ENCODE measurements at regions not wholly inside any gene's neighbourhood (a gene's known extent, or its start where the extent isn't known, plus 50 kb on each side); places are given as distances from the start of the nearest gene placed in this dataset.

DNA sequence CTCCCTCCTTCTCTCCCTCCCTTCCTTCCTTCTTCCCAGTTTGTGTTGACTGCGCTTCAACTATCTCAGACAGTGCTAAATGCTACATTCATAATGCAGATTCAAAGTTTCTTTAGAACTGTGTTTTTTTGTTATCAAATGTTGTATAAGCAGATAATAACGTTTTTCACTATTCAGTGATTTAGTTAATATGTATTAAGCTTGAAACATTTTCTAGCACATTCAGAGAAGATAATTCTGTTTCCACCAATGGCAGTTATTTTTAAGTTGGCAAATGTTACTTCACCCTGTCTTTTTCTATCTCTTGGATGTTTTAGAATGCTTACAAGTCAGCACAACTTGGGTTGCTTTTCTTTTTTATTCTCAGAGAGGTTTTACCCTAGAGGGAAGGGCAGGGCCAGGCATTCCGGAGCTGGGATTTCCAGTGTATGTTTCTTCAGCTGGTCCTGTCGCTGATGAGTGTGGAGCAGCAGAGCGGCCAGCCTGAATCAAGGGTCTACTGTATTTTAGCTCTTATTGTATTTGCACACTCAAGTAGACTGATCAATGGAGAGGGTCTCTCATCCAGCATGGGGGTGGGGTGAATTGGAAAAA, 162.3 kb upstream of the ARHGAP20 start:
- no peaks in the 10 kb centered on the region for H3K27me3 ChIP-seq (ENCODE audit: low read length)

DNA sequence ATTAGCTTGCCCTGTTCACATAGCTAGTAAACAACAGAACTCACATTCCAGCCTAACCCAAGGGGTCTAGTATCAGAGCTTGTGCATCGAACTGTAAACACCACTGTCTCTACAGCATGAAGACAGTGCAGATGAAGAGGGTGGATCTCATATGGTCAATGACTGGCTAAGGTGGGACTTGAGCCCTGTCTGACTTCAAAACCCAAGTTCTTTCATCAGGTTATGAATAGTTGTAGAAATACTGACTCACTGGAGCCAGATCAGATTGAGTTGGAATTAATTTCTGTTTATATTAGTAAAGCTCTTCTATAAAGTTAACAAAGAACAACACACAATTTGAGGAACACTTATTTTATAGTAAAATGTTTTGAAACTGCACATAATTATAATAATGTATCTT, 161.7 kb upstream of the ARHGAP20 start:
- no peaks in the 10 kb centered on the region for H3K36me3 ChIP-seq (ENCODE audit: low read length)
- no peaks in the 10 kb centered on the region for H3K9me3 ChIP-seq (ENCODE audit: insufficient read depth, low read length)
- H3K4me2 ChIP-seq (ENCODE audit: low read depth, low read length, poor library complexity, severe bottlenecking), result no peak overlapping the region
- H3K9ac ChIP-seq (ENCODE audit: low read length), result no peak overlapping the region
- no peaks in the 10 kb centered on the region for H3K79me2 ChIP-seq (ENCODE audit: insufficient read depth, low read length)
- no peaks in the 10 kb centered on the region for H3K9me2 ChIP-seq (replicated peaks; ENCODE audit: insufficient read depth, low read length)
- H3K27ac ChIP-seq (ENCODE audit: low read depth, low read length), result no peak overlapping the region
- H3F3A ChIP-seq (ENCODE audit: insufficient read depth), result no peaks in the 10 kb centered on the region
- no peaks in the 10 kb centered on the region for H3K27me3 ChIP-seq (ENCODE audit: low read length)
- no peak overlapping the region for H3K4me3 ChIP-seq (ENCODE audit: insufficient read depth, low read length, poor library complexity, severe bottlenecking)
- no peak overlapping the region for H2AFZ ChIP-seq (ENCODE audit: low read depth, low read length, severe bottlenecking)
- no peaks in the 10 kb centered on the region for H4K20me1 ChIP-seq (ENCODE audit: low read depth, low read length)
- TF ChIP-seq, protein P1, sequence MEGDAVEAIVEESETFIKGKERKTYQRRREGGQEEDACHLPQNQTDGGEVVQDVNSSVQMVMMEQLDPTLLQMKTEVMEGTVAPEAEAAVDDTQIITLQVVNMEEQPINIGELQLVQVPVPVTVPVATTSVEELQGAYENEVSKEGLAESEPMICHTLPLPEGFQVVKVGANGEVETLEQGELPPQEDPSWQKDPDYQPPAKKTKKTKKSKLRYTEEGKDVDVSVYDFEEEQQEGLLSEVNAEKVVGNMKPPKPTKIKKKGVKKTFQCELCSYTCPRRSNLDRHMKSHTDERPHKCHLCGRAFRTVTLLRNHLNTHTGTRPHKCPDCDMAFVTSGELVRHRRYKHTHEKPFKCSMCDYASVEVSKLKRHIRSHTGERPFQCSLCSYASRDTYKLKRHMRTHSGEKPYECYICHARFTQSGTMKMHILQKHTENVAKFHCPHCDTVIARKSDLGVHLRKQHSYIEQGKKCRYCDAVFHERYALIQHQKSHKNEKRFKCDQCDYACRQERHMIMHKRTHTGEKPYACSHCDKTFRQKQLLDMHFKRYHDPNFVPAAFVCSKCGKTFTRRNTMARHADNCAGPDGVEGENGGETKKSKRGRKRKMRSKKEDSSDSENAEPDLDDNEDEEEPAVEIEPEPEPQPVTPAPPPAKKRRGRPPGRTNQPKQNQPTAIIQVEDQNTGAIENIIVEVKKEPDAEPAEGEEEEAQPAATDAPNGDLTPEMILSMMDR (IDR thresholded peaks at IDR 0.05; ENCODE audit: insufficient read depth, low read length, poor library complexity, severe bottlenecking), result no peak
- TF ChIP-seq EZH2phosphoT487 (conservative IDR thresholded peaks at IDR 0.05; ENCODE audit: low read length), result no peak

More for the DNA sequence above, 162.3 kb upstream of the ARHGAP20 start:
- Histone ChIP-seq H3K9me2 (replicated peaks; ENCODE audit: insufficient read depth, low read length) (no peaks in the 10 kb centered on the region), H3K4me3 (ENCODE audit: insufficient read depth, low read length, poor library complexity, severe bottlenecking) (no peak overlapping the region), H3F3A (ENCODE audit: insufficient read depth) (no peaks in the 10 kb centered on the region), H3K79me2 (ENCODE audit: insufficient read depth, low read length) (no peaks in the 10 kb centered on the region), H3K4me2 (ENCODE audit: low read depth, low read length, poor library complexity, severe bottlenecking) (no peak overlapping the region), H3K9me3 (ENCODE audit: insufficient read depth, low read length) (no peaks in the 10 kb centered on the region), H2AFZ (ENCODE audit: low read depth, low read length, severe bottlenecking) (no peak overlapping the region), H4K20me1 (ENCODE audit: low read depth, low read length) (no peaks in the 10 kb centered on the region), H3K27ac (ENCODE audit: low read depth, low read length) (no peak overlapping the region), H3K36me3 (ENCODE audit: low read length) (no peaks in the 10 kb centered on the region), H3K9ac (ENCODE audit: low read length) (no peak overlapping the region)
- TF ChIP-seq, protein P1 (IDR thresholded peaks at IDR 0.05; ENCODE audit: insufficient read depth, low read length, poor library complexity, severe bottlenecking), result no peak
- TF ChIP-seq EZH2phosphoT487 (conservative IDR thresholded peaks at IDR 0.05; ENCODE audit: low read length), result no peak

DNA sequence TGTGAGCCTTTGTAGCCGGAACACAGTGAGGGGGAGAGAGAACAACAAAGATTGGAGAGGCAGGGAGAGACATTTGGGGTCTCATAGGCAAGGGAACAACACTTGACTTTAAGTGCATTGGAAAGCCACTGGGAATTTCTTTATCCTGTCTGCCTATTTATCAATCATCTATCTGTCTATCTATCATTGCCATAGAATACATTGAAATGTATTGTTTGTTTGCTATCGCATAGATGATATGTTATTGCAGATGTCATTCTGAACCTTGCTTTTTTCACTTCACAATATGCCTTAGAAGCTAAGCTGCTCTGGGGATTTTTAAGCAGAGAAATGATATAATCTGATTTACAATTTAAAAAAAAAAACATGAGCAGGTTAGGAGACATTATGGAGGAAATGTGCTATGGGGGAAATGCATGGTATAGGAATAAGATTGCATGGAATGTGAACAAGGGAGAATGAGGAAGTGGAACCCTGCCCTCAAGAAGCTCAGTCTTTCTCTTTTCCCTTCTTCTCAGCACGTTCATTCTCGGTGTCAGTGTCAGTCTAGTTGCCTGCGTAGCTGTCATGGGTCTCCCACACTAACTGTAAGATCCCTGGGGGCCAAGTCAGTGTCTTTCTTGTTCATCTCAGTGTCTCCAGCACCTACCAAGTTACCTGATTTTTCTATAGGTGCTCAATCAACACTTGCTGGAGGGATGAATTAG, 158.7 kb upstream of the ARHGAP20 start:
- Histone ChIP-seq H3K9me2 (replicated peaks; ENCODE audit: insufficient read depth, low read length) (no peaks in the 10 kb centered on the region), H4K20me1 (ENCODE audit: low read depth, low read length) (no peaks in the 10 kb centered on the region), H3K4me3 (ENCODE audit: insufficient read depth, low read length, poor library complexity, severe bottlenecking) (no peak overlapping the region), H2AFZ (ENCODE audit: low read depth, low read length, severe bottlenecking) (no peak overlapping the region), H3F3A (ENCODE audit: insufficient read depth) (no peaks in the 10 kb centered on the region), H3K4me2 (ENCODE audit: low read depth, low read length, poor library complexity, severe bottlenecking) (no peak overlapping the region), H3K36me3 (ENCODE audit: low read length) (no peaks in the 10 kb centered on the region), H3K27me3 (ENCODE audit: low read length) (no peaks in the 10 kb centered on the region), H3K9me3 (ENCODE audit: insufficient read depth, low read length) (no peaks in the 10 kb centered on the region), H3K27ac (ENCODE audit: low read depth, low read length) (no peak overlapping the region), H3K79me2 (ENCODE audit: insufficient read depth, low read length) (no peaks in the 10 kb centered on the region), H3K9ac (ENCODE audit: low read length) (no peak overlapping the region)
- TF ChIP-seq, protein P1 (IDR thresholded peaks at IDR 0.05; ENCODE audit: insufficient read depth, low read length, poor library complexity, severe bottlenecking), result no peak
- TF ChIP-seq EZH2phosphoT487 (conservative IDR thresholded peaks at IDR 0.05; ENCODE audit: low read length), result no peak
